Testis (tissue), 2 donors: ENCODE measurements at regions not wholly inside any gene's neighbourhood (a gene's known extent, or its start where the extent isn't known, plus 50 kb on each side); places are given as distances from the start of the nearest gene placed in this dataset.

Experiments
- DNase-seq: peaks from one replicate; pipeline ENCODE4 v3.0.0-alpha.2; 2019
- H3K27ac ChIP-seq, 2 donors: fragments of 200-600 bp; sonication (generic); one replicate each; pipeline ENCODE4 v1.5.1; 2019
- H3K27me3 ChIP-seq: fragments of 200-600 bp; sonication (generic); one replicate; pipeline ENCODE4 v1.5.1; 2019
- H3K36me3 ChIP-seq: fragments of 200-600 bp; sonication (generic); one replicate; pipeline ENCODE4 v1.5.1; 2017; ENCODE audit warnings: low read depth; ENCODE audit errors: missing control alignments
- H3K4me1 ChIP-seq: fragments of 200-600 bp; sonication (generic); one replicate; pipeline ENCODE4 v1.5.1; 2019
- H3K4me3 ChIP-seq, 2 donors: fragments of 200-600 bp; sonication (generic); one replicate each; pipeline ENCODE4 v1.5.1; 2017 to 2019
- H3K9me3 ChIP-seq: fragments of 200-600 bp; sonication (generic); one replicate; pipeline ENCODE4 v1.5.1; 2017
- POLR2A ChIP-seq: fragments of 450-650 bp; IDR thresholded peaks from one replicate; pipeline ENCODE4 v1.6.1; 2017; ENCODE audit warnings: antibody characterized with exemption, mild to moderate bottlenecking, moderate library complexity
- WGBS, 2 donors: methylation state at CpG; one replicate each; pipeline ENCODE4 v1.1.5; 2018; 5-methylcytosine and 5-hydroxymethylcytosine counted together
- intact Hi-C: fragments of 100-400 bp; cut with DNase I; formaldehyde crosslinking; loops from one replicate; pipeline ENCODE4 v1.15.1; 2023; ENCODE audit warnings: low total_unique reads
- TF ChIP-seq, protein P1 (sequence below), 3 experiments: fragments of 450-650 bp in 2 of 3; fragments of 200-600 bp in 1 of 3; sonication (generic) in 1 of 3; IDR thresholded peaks; one replicate each; pipeline ENCODE4 v1.5.1; 2016 to 2019; ENCODE audit warnings: antibody characterized with exemption in 3 of 3, mild to moderate bottlenecking in 2 of 3, moderate library complexity in 1 of 3

- Histone ChIP-seq H3K27me3 (no peaks in the 10 kb centered on the region), H3K4me1 (peaks cover 15% of the 10 kb centered on the region)
These were observed 73.9 kb downstream of the LSM3 start for GRCh38 chr3:14252321-14253021.

GRCh38 chr3:14253022-14253706 is 74.5 kb downstream of the LSM3 start:
- intact Hi-C loops = no loop called here
- Histone ChIP-seq H3K36me3 (no peaks in the 10 kb centered on the region), H3K9me3 (no peaks in the 10 kb centered on the region), H3K27me3 (no peaks in the 10 kb centered on the region), H3K4me3 (no peak overlapping the region), H3K4me1 (peaks cover 15% of the 10 kb centered on the region), H3K27ac (no peak overlapping the region)
- 83 to 88% methylated on average over 9 to 11 of the region's 11 CpGs for WGBS, 2 donors
- no peak for DNase-seq
- TF ChIP-seq, protein P1, sequence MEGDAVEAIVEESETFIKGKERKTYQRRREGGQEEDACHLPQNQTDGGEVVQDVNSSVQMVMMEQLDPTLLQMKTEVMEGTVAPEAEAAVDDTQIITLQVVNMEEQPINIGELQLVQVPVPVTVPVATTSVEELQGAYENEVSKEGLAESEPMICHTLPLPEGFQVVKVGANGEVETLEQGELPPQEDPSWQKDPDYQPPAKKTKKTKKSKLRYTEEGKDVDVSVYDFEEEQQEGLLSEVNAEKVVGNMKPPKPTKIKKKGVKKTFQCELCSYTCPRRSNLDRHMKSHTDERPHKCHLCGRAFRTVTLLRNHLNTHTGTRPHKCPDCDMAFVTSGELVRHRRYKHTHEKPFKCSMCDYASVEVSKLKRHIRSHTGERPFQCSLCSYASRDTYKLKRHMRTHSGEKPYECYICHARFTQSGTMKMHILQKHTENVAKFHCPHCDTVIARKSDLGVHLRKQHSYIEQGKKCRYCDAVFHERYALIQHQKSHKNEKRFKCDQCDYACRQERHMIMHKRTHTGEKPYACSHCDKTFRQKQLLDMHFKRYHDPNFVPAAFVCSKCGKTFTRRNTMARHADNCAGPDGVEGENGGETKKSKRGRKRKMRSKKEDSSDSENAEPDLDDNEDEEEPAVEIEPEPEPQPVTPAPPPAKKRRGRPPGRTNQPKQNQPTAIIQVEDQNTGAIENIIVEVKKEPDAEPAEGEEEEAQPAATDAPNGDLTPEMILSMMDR (IDR thresholded peaks at IDR 0.05) = no peak
- no peak for TF ChIP-seq POLR2A

More at GRCh38 chr3:14252321-14253021, 73.9 kb downstream of the LSM3 start:
- Histone ChIP-seq H3K27ac (no peak overlapping the region), H3K9me3 (no peaks in the 10 kb centered on the region), H3K36me3 (no peaks in the 10 kb centered on the region), H3K4me3 (no peak overlapping the region)
- WGBS, 2 donors = 85 to 91% methylated on average over 11 of the region's 11 CpGs
- DNase-seq = no peak
- intact Hi-C loops = no loop called here
- TF ChIP-seq POLR2A = no peak
- TF ChIP-seq, protein P1 (IDR thresholded peaks at IDR 0.05) = no peak

DNA sequence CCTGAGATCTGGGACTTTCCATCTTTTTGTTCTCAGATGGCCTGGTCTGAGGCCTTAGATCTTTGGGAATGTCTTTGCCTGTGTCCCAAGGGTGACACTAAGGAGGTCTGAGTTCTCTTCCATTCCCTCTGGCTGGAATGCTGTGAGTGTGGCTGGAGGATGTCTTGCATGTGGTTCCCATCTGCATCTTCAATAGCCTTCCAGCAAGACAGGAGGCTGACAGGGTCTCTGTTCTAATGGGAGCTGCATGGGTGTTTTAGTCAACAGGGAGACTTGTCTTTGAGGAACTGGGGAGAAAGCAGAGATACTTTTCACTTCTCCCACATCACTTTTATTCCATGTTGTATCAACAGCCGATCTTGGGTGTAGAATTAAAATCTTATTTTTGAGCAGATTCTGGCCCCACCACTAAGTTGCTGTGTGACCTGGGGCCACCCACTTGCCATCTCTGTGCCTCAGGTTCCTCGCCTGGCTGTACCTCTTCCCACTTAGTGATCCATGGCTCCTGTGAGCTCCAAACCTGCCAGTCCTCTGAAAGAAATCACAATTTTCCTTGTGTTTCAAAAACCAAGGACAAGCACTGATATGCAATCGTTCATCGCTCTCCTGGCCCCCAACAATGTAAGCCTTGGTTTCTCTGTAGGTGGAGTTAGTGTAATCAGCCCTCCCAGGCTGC is 75.2 kb downstream of the LSM3 start:
- DNase-seq = no peak
- Histone ChIP-seq H3K4me3 (no peak overlapping the region), H3K27ac (no peak overlapping the region), H3K36me3 (no peaks in the 10 kb centered on the region), H3K27me3 (no peaks in the 10 kb centered on the region), H3K9me3 (no peaks in the 10 kb centered on the region), H3K4me1 (peaks cover 11% of the 10 kb centered on the region)
- TF ChIP-seq, protein P1 (IDR thresholded peaks at IDR 0.05) = no peak
- no peak for TF ChIP-seq POLR2A
- WGBS, 2 donors = 77 to 83% methylated on average over 4 of the region's 4 CpGs
- intact Hi-C loops = no loop called here

- Histone ChIP-seq H3K4me1 (peaks cover 3% of the 10 kb centered on the region), H3K27me3 (no peaks in the 10 kb centered on the region), H3K36me3 (no peaks in the 10 kb centered on the region), H3K4me3 (no peak overlapping the region), H3K27ac (no peak overlapping the region), H3K9me3 (no peaks in the 10 kb centered on the region)
- intact Hi-C loops = no loop called here
- WGBS, 2 donors = 92 to 95% methylated on average over 9 of the region's 9 CpGs
- no peak for DNase-seq
- TF ChIP-seq, protein P1 (IDR thresholded peaks at IDR 0.05) = no peak
- no peak for TF ChIP-seq POLR2A
These were observed 76.4 kb downstream of the LSM3 start for GRCh38 chr3:14254812-14255702.
